ENCODE measurements at regions not wholly inside any gene's neighbourhood (a gene's known extent, or its start where the extent isn't known, plus 50 kb on each side); places are given as distances from the start of the nearest gene placed in this dataset.

- Histone ChIP-seq H3K9me3 (replicated peaks in 1 of 2; ENCODE audit: control insufficient read depth in 1 of 2, insufficient read depth in 1 of 2, low read length in 2 of 2) (peaks cover 5 to 9% of the 10 kb centered on the region in 2 donors), H3K4me1 (ENCODE audit: control insufficient read depth in 1 of 2, insufficient read depth in 2 of 2, low read length in 2 of 2) (no peaks in the 10 kb centered on the region), H3K27ac (ENCODE audit: low read depth in 1 of 2, low read length in 2 of 2) (no peak overlapping the region), H3K79me2 (ENCODE audit: insufficient read depth, low read length) (no peaks in the 10 kb centered on the region), H2AFZ (ENCODE audit: insufficient read depth, low read depth, low read length, poor library complexity, severe bottlenecking) (no peak overlapping the region), H3K27me3 (ENCODE audit: control insufficient read depth in 2 of 2, insufficient read depth in 2 of 2, low read length in 2 of 2) (no peaks in the 10 kb centered on the region), H3K4me2 (replicated peaks; ENCODE audit: extremely low read depth, low read length, poor library complexity, severe bottlenecking) (no peak overlapping the region), H3K9ac (ENCODE audit: insufficient read depth, low read length, poor library complexity, severe bottlenecking) (no peak overlapping the region), H3K36me3 (replicated peaks in 1 of 2; ENCODE audit: control insufficient read depth in 1 of 2, insufficient read depth in 2 of 2, low read length in 2 of 2) (no peaks in the 10 kb centered on the region), H4K20me1 (ENCODE audit: insufficient read depth, low read length) (no peaks in the 10 kb centered on the region), H3K4me3 (replicated peaks in 1 of 3; ENCODE audit: low read depth in 2 of 3, low read length in 3 of 3) (no peak overlapping the region)
- no peak overlapping the region for H3K4me3 Mint-ChIP-seq
- peaks cover 0 to 10% (median 3%) of the 10 kb centered on the region in 7 donors for H3K9me3 Mint-ChIP-seq
- H3K4me1 Mint-ChIP-seq, result no peaks in the 10 kb centered on the region
- H3K27ac Mint-ChIP-seq, result no peak overlapping the region
- no CpG with 5 or more reads among the region's 4 CpGs for WGBS (ENCODE audit: insufficient coverage)
- peaks cover 0 to 2% (median 0%) of the 10 kb centered on the region in 3 donors for H3K27me3 Mint-ChIP-seq (ENCODE audit: low read depth in 3 of 3)
- no peaks in the 10 kb centered on the region for H3K36me3 Mint-ChIP-seq
- intact Hi-C loops (cut with micrococcal nuclease), result no loop called here
- no peak for DNase-seq
- TF ChIP-seq CTCF (IDR thresholded peaks at IDR 0.05), result no peak
Measured at GRCh38 chr7:126228356-126229061, 1024.2 kb downstream of the GRM8 start.

GRCh38 chr7:126227643-126228042 is 1025.1 kb downstream of the GRM8 start:
- no peaks in the 10 kb centered on the region for H3K4me1 ChIP-seq (ENCODE audit: control insufficient read depth in 1 of 2, insufficient read depth in 2 of 2, low read length in 2 of 2)
- no peaks in the 10 kb centered on the region for H3K36me3 ChIP-seq (replicated peaks in 1 of 2; ENCODE audit: control insufficient read depth in 1 of 2, insufficient read depth in 2 of 2, low read length in 2 of 2)
- Mint-ChIP-seq H3K27ac (no peak overlapping the region), H3K27me3 (ENCODE audit: low read depth in 3 of 3) (peaks cover 0 to 2% (median 0%) of the 10 kb centered on the region in 3 donors), H3K36me3 (no peaks in the 10 kb centered on the region), H3K9me3 (peaks cover 0 to 12% (median 6%) of the 10 kb centered on the region in 7 donors), H3K4me1 (no peaks in the 10 kb centered on the region), H3K4me3 (no peak overlapping the region)
- no peak overlapping the region for H3K4me3 ChIP-seq (replicated peaks in 1 of 3; ENCODE audit: low read depth in 2 of 3, low read length in 3 of 3)
- H4K20me1 ChIP-seq (ENCODE audit: insufficient read depth, low read length), result no peaks in the 10 kb centered on the region
- intact Hi-C loops (cut with micrococcal nuclease), result no loop called here
- no peak overlapping the region for H2AFZ ChIP-seq (ENCODE audit: insufficient read depth, low read depth, low read length, poor library complexity, severe bottlenecking)
- H3K4me2 ChIP-seq (replicated peaks; ENCODE audit: extremely low read depth, low read length, poor library complexity, severe bottlenecking), result no peak overlapping the region
- TF ChIP-seq CTCF (IDR thresholded peaks at IDR 0.05), result no peak
- DNase-seq, result no peak
- H3K9ac ChIP-seq (ENCODE audit: insufficient read depth, low read length, poor library complexity, severe bottlenecking), result no peak overlapping the region
- peaks cover 5 to 17% of the 10 kb centered on the region in 2 donors for H3K9me3 ChIP-seq (replicated peaks in 1 of 2; ENCODE audit: control insufficient read depth in 1 of 2, insufficient read depth in 1 of 2, low read length in 2 of 2)
- H3K79me2 ChIP-seq (ENCODE audit: insufficient read depth, low read length), result no peaks in the 10 kb centered on the region
- WGBS (ENCODE audit: insufficient coverage), result no CpG with 5 or more reads among the region's 1 CpG
- H3K27ac ChIP-seq (ENCODE audit: low read depth in 1 of 2, low read length in 2 of 2), result no peak overlapping the region
- no peaks in the 10 kb centered on the region for H3K27me3 ChIP-seq (ENCODE audit: control insufficient read depth in 2 of 2, insufficient read depth in 2 of 2, low read length in 2 of 2)

All from CD14-positive monocyte (primary cell).